IPS-15b (cell line): ENCODE measurements at regions not wholly inside any gene's neighbourhood (a gene's known extent, or its start where the extent isn't known, plus 50 kb on each side); places are given as distances from the start of the nearest gene placed in this dataset.

Source experiments
- H3K27me3 ChIP-seq: one replicate; pipeline ENCODE4 v1.6.1; 2013; ENCODE audit warnings: low read length; ENCODE audit not compliant: control insufficient read depth, insufficient read depth
- H3K36me3 ChIP-seq: one replicate; pipeline ENCODE4 v1.6.1; 2013; ENCODE audit warnings: low read length; ENCODE audit not compliant: control insufficient read depth, insufficient read depth
- H3K4me1 ChIP-seq: one replicate; pipeline ENCODE4 v1.6.1; 2013; ENCODE audit warnings: mild to moderate bottlenecking, low read length; ENCODE audit not compliant: control insufficient read depth, insufficient read depth
- H3K4me3 ChIP-seq: one replicate; pipeline ENCODE4 v1.5.1; 2013; ENCODE audit warnings: low read depth, low read length
- H3K9ac ChIP-seq: one replicate; pipeline ENCODE4 v1.6.1; 2013; ENCODE audit warnings: low read depth, mild to moderate bottlenecking, low read length
- H3K9me3 ChIP-seq: one replicate; pipeline ENCODE4 v1.6.1; 2013; ENCODE audit warnings: mild to moderate bottlenecking, low read length; ENCODE audit not compliant: control insufficient read depth, insufficient read depth

DNA sequence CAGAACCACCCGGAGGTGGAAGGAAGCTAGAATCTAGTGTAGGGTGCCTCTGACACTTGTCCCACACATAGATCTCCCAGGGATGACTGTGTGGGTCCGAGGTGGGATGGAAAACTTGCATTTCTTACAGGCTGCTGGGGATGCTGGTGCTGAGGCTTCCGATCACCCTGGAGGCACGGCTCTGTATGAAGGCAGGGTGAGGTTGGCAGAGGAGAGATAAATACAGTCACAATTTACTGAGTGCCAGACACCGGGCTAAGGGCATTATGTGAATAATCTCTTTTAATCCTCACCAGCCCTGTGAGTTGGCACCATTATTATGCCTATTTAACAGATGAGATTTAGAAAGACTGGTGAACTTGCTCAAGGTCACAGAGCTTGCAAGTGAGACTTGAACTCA, 250.2 kb upstream of the RREB1 start:
- H3K36me3 ChIP-seq: no peaks in the 10 kb centered on the region
- H3K9me3 ChIP-seq: no peaks in the 10 kb centered on the region
- peaks cover 9% of the 10 kb centered on the region for H3K4me1 ChIP-seq
- H3K27me3 ChIP-seq: no peaks in the 10 kb centered on the region
- no peak overlapping the region for H3K9ac ChIP-seq
- H3K4me3 ChIP-seq: no peak overlapping the region

DNA sequence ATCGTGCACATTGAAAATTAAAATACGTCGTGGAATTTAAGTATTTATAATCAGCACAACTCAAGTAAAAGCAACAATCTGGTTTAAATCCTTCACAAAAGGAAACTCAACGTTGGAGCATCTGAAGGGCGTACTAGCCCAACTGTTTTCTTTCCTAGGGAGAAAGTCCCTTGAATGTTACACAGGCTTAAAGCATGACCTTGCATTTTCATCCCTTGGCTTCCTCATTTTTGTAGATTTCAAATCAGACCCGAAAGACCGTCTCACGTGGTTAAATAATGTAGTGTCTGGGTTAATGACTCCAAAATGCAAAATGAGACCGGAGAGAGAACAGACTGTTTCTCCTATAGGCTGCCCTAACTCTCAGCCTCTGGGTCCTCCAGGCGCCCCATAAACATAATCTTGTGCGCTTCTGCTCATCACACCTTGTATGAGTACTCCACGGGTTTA, 249.2 kb upstream of the RREB1 start:
- H3K9ac ChIP-seq: no peak overlapping the region
- H3K4me3 ChIP-seq: no peak overlapping the region
- H3K4me1 ChIP-seq: peaks cover 9% of the 10 kb centered on the region
- H3K9me3 ChIP-seq: no peaks in the 10 kb centered on the region
- H3K27me3 ChIP-seq: no peaks in the 10 kb centered on the region
- H3K36me3 ChIP-seq: no peaks in the 10 kb centered on the region

DNA sequence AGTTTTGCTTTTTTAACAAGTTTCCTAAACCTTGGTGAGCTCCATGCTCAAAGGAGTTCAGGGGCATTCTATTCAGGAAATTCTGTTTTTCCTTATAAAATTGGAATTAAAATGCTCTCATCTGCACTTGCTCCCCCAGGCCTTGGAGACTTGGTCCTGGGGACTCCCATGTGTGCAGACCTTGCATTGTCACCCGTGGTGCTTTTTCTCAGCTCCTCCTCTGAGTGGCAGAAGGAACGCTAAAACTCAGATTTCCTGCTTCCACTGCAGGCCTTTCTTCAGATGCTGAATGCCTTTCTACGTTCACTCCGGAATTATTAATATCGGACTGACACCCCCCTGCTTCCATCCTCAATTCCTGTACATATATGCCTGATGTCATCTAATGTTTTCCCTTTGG, 248.7 kb upstream of the RREB1 start:
- Histone ChIP-seq H3K4me1 (peaks cover 9% of the 10 kb centered on the region), H3K9me3 (no peaks in the 10 kb centered on the region), H3K27me3 (no peaks in the 10 kb centered on the region), H3K36me3 (no peaks in the 10 kb centered on the region), H3K9ac (no peak overlapping the region), H3K4me3 (no peak overlapping the region)

DNA sequence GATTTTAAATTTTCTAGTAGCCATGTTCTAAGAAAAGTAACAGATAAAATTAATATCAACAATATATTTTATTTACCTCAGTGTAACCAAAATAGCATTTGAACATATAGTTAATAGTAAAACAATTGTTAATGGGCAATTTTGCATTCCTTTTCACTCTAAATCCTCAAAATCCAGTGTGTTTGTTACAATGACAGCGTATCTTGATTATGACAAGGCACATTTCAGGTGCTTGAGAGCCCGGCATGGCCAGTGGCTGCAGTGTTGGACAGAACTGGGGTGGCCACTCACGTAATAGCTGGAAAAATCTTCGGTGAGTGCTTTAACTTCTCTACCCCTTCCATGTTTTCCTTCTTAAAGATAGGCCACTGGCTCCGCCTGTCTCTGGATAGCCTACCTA, 248.0 kb upstream of the RREB1 start:
- no peaks in the 10 kb centered on the region for H3K9me3 ChIP-seq
- H3K4me3 ChIP-seq: no peak overlapping the region
- H3K9ac ChIP-seq: no peak overlapping the region
- no peaks in the 10 kb centered on the region for H3K36me3 ChIP-seq
- H3K4me1 ChIP-seq: peaks cover 9% of the 10 kb centered on the region
- no peaks in the 10 kb centered on the region for H3K27me3 ChIP-seq

DNA sequence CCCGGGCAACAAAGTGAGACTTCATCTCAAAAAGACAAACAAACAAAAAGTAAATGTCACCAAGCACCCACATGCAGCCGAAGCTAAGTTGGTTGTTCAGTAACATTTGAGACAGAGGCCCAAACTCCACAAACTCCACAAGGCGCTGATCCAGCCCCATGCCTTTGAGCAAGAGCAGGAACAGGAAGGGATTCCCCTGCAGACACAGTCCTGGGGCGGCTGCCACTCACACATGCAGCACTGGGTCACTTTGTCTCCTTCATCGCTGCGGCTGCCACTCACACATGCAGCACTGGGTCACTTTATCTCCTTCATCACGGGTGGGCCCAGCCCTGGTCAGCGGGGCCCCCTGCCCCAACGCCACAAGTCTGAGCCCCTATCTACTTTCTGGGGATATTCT, 246.9 kb upstream of the RREB1 start:
- peaks cover 9% of the 10 kb centered on the region for H3K4me1 ChIP-seq
- H3K9ac ChIP-seq: no peak overlapping the region
- H3K27me3 ChIP-seq: no peaks in the 10 kb centered on the region

DNA sequence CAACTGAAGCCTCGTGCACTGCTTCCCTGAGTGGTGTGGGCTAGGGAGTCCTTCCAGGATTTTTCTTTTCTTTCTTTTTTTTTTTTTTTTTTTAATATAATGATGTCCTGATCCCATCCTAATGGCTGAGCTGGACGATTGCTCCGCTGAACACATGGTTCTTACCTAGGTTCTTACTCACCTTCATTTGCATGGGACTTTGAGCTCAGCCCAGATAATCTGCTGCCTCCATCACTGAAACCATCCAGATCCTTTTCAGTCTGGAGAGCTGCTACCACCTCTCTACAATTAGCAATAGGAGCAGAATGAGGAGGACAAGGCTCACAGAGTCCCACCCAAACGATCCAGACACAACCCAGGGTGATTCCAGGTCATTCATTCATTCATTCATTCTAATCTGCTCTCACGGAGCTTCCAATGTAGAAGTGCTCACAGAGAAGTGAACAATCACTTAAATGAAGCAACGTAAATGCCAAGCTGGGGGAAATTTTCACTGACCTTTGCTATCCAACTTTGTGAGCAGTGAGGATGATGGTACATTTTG, 246.3 kb upstream of the RREB1 start:
- H3K4me1 ChIP-seq: peaks cover 9% of the 10 kb centered on the region
- H3K9me3 ChIP-seq: no peaks in the 10 kb centered on the region
- no peak overlapping the region for H3K9ac ChIP-seq
- H3K4me3 ChIP-seq: no peak overlapping the region
- no peaks in the 10 kb centered on the region for H3K36me3 ChIP-seq
- H3K27me3 ChIP-seq: no peaks in the 10 kb centered on the region

More for the DNA sequence above, 246.9 kb upstream of the RREB1 start:
- Histone ChIP-seq H3K4me3 (no peak overlapping the region), H3K36me3 (no peaks in the 10 kb centered on the region), H3K9me3 (no peaks in the 10 kb centered on the region)

DNA sequence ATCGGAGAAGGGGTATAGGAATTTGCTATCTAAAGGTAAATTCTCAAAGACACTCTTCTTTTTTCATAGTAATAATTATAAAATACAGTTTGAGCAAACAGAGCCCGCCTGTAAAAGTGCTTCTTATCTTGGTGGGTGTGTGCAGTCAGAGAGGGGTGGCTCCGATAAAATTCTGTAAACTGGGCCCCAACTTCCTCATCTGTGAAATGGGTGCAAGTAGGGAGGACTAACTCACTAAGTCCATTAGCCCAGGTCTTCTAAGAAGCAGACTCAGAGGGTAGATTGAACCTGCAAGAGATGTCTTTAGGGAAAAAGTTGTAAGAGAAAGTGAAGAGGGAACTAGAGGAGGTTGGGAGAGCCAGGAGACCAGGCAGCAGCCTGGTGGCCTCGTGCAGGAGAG, 245.8 kb upstream of the RREB1 start:
- no peak overlapping the region for H3K9ac ChIP-seq
- no peaks in the 10 kb centered on the region for H3K36me3 ChIP-seq
- no peak overlapping the region for H3K4me3 ChIP-seq
- no peaks in the 10 kb centered on the region for H3K27me3 ChIP-seq
- H3K9me3 ChIP-seq: no peaks in the 10 kb centered on the region
- H3K4me1 ChIP-seq: peaks cover 4% of the 10 kb centered on the region

DNA sequence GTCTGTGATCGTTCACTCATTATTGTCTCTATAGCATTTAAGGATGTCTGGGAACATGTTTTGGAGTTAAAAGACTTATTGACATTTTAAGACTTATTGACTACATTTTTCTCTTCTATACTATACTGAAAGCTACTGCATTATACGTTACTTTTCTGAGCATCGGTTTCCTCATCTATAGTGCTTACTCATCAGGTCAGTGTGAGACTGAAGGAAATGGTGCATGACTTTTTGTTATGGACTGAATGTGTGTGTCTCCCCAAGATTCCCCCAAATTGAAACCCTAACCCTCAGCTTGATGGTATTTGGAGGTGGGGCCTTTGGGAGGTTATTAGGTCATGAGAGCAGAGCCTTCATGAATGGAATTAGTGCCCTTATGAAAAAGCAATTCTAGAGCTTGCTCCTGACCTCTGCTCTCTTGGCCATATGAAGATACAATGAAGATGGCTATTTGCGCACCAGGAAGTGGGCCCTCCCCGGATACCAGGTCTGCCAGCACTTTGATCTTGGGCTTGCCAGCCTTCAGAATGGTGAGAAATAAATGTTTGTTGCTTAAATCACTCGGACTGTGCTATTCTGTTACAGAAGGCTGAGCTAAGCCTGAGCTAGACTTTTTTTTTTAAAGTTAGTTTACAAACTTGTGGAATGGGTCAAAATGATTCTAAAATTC, 243.7 kb upstream of the RREB1 start:
- Histone ChIP-seq H3K4me3 (no peak overlapping the region), H3K4me1 (no peaks in the 10 kb centered on the region), H3K27me3 (no peaks in the 10 kb centered on the region), H3K36me3 (no peaks in the 10 kb centered on the region), H3K9ac (no peak overlapping the region), H3K9me3 (no peaks in the 10 kb centered on the region)

DNA sequence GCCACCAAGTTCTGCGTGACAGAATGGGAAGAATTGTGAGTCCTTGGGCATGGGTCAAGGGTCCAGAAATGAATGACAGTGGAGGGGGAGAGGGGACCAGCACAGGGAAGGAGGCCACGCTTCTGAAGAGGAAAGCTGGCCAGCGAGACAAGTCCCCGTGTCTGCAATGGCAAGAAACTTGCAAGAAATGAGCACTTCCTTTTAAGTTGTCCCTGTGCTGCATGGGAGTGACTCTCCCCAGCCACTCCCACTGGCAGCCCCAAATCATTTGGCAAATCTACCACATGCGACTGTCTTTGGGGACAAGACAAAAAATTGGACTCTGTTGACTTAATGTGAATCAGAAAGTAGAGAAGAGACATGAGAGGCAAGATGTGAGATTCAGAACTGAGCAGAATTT, 242.2 kb upstream of the RREB1 start:
- no peaks in the 10 kb centered on the region for H3K4me1 ChIP-seq
- no peaks in the 10 kb centered on the region for H3K27me3 ChIP-seq
- H3K36me3 ChIP-seq: no peaks in the 10 kb centered on the region
- no peak overlapping the region for H3K9ac ChIP-seq
- H3K9me3 ChIP-seq: no peaks in the 10 kb centered on the region
- no peak overlapping the region for H3K4me3 ChIP-seq

DNA sequence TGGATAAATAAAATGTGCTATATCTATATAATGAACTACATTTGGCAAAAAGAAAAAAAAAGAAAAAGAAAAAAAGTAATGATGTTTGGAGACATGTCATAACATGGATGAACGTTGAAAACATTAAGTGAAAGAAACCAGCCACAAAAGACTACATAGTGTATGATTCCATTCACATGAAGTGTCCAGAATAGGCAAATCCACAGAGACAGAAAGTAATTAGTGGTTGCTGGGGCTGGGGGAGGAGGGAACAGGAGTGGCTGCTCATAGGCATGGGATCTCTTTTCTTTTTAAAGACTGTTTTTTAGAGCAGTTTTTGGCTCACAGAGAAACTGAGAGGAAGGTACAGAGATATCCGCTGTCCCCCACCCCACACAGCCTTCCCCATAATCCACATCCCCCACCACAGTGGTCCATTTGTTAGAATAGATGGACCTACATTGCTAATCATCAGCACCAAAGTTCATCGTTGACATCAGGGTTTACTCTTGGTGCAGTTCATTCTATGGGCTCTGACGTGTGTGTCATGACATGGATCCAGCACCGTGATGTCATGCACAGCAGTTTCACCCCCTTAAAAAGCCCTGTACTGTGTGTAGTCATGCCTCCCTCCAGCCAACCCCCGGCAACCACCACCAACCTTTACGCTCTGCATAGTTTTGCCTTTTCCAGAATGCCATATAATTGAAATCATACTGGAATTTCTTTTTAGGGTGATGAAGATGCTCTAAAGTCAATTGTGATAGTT, 240.9 kb upstream of the RREB1 start:
- H3K36me3 ChIP-seq: no peaks in the 10 kb centered on the region
- no peaks in the 10 kb centered on the region for H3K9me3 ChIP-seq
- H3K9ac ChIP-seq: no peak overlapping the region
- no peaks in the 10 kb centered on the region for H3K27me3 ChIP-seq
- no peak overlapping the region for H3K4me3 ChIP-seq
- H3K4me1 ChIP-seq: no peaks in the 10 kb centered on the region

DNA sequence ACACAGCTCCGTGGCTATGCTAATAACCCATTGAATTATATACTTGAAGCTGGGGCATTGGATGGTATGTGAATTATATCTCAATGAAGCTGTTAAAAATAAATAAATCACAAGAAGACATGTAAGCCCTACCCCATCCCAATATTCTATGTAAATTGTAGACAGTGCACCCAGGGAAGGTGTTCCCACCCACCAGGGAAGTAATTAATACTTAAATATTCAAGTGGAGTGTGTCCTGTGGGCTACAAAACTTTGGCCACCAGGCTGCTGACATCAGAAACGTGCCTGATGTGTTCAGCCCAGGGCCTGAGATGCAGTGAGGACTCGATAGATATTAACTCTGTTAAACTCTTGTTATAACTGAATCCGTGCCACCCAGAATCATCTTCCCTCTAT, 240.4 kb upstream of the RREB1 start:
- Histone ChIP-seq H3K4me1 (no peaks in the 10 kb centered on the region), H3K9me3 (no peaks in the 10 kb centered on the region), H3K4me3 (no peak overlapping the region), H3K27me3 (no peaks in the 10 kb centered on the region), H3K9ac (no peak overlapping the region), H3K36me3 (no peaks in the 10 kb centered on the region)

DNA sequence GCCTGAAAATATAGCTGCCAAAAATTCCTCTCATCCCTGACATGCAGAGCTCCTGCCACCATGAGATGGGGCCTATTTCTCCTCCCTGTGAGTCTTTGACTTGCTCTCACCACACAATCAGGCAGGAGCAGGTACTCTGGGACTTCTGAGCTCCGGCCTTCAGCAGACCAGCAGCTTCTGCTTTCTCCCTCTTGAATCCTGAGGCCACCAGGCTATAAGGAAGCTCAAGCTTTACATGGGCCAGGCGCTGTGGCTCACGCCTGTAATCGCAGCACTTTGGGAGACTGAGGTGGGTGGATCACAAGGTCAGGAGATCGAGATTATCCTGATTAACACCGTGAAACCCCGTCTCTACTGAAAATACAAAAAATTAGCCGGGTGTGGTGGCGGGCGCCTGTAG, 238.7 kb upstream of the RREB1 start:
- H3K4me1 ChIP-seq: peaks cover 2% of the 10 kb centered on the region
- no peak overlapping the region for H3K9ac ChIP-seq
- H3K9me3 ChIP-seq: no peaks in the 10 kb centered on the region
- no peaks in the 10 kb centered on the region for H3K27me3 ChIP-seq
- no peak overlapping the region for H3K4me3 ChIP-seq
- H3K36me3 ChIP-seq: no peaks in the 10 kb centered on the region
